H9 (cell line): ENCODE measurements at regions not wholly inside any gene's neighbourhood (a gene's known extent, or its start where the extent isn't known, plus 50 kb on each side); places are given as distances from the start of the nearest gene placed in this dataset.

Experiments
- DNase-seq: peaks from one replicate; pipeline ENCODE4 v3.0.0-alpha.2; 2017
- H2AFZ ChIP-seq: one replicate; pipeline ENCODE4 v1.6.1; 2013; ENCODE audit warnings: mild to moderate bottlenecking, low read length, control low read depth, moderate library complexity
- H2AK5ac ChIP-seq: 2 replicates; pipeline ENCODE4 v1.6.1; 2013; ENCODE audit warnings: low read length, control low read depth, mixed read lengths; ENCODE audit not compliant: insufficient read length
- H2BK120ac ChIP-seq: one replicate; pipeline ENCODE4 v1.6.1; 2013; ENCODE audit warnings: low read depth, mild to moderate bottlenecking, low read length, control low read depth, inconsistent platforms; ENCODE audit not compliant: poor library complexity, severe bottlenecking
- H2BK12ac ChIP-seq: 2 replicates; pipeline ENCODE4 v1.6.1; 2013; ENCODE audit warnings: low read length, control low read depth, mixed read lengths, low read depth; ENCODE audit not compliant: insufficient read length
- H2BK15ac ChIP-seq: 2 replicates; pipeline ENCODE4 v1.6.1; 2013; ENCODE audit warnings: low read depth, low read length, control low read depth
- H2BK20ac ChIP-seq: one replicate; pipeline ENCODE4 v1.6.1; 2013; ENCODE audit warnings: low read depth, mild to moderate bottlenecking, low read length, control low read depth, inconsistent platforms; ENCODE audit not compliant: poor library complexity, severe bottlenecking
- H2BK5ac ChIP-seq: 2 replicates; pipeline ENCODE4 v1.6.1; 2013; ENCODE audit warnings: low read length, control low read depth, mixed read lengths; ENCODE audit not compliant: insufficient read length
- H3K14ac ChIP-seq: 2 replicates; pipeline ENCODE4 v1.6.1; 2013; ENCODE audit warnings: low read length, control low read depth; ENCODE audit not compliant: insufficient read depth
- H3K18ac ChIP-seq: 2 replicates; pipeline ENCODE4 v1.6.1; 2013; ENCODE audit warnings: low read depth, mild to moderate bottlenecking, mixed read lengths, low read length, control low read depth; ENCODE audit not compliant: insufficient read length
- H3K23ac ChIP-seq: 2 replicates; pipeline ENCODE4 v1.6.1; 2013; ENCODE audit warnings: low read length, control low read depth, mixed read lengths, low read depth; ENCODE audit not compliant: insufficient read length
- H3K23me2 ChIP-seq: 2 replicates; pipeline ENCODE4 v1.6.1; 2013; ENCODE audit warnings: low read depth, mild to moderate bottlenecking, mixed read lengths, low read length, control low read depth; ENCODE audit not compliant: insufficient read length, poor library complexity, severe bottlenecking
- H3K27ac ChIP-seq: 2 replicates; pipeline ENCODE4 v1.5.1; 2013; ENCODE audit warnings: low read length, control low read depth, mixed read lengths, low read depth; ENCODE audit not compliant: insufficient read length
- H3K27me3 ChIP-seq: 2 replicates; pipeline ENCODE4 v1.6.1; 2013; ENCODE audit warnings: low read length, control low read depth, inconsistent platforms; ENCODE audit not compliant: insufficient read depth
- H3K4ac ChIP-seq: 2 replicates; pipeline ENCODE4 v1.6.1; 2013; ENCODE audit warnings: low read depth, mild to moderate bottlenecking, control low read depth, inconsistent platforms, low read length, moderate library complexity
- H3K4me1 ChIP-seq: 2 replicates; pipeline ENCODE4 v1.6.1; 2013; ENCODE audit warnings: low read length, control low read depth, inconsistent platforms; ENCODE audit not compliant: insufficient read depth
- H3K4me2 ChIP-seq: 2 replicates; pipeline ENCODE4 v1.6.1; 2013; ENCODE audit warnings: low read length, control low read depth, mixed read lengths; ENCODE audit not compliant: insufficient read length, insufficient read depth
- H3K56ac ChIP-seq: 2 replicates; pipeline ENCODE4 v1.6.1; 2013; ENCODE audit warnings: low read depth, mild to moderate bottlenecking, mixed read lengths, low read length, control low read depth; ENCODE audit not compliant: insufficient read length
- H3K79me1 ChIP-seq: 2 replicates; pipeline ENCODE4 v1.6.1; 2013; ENCODE audit warnings: low read depth, mild to moderate bottlenecking, moderate library complexity, low read length, control low read depth, inconsistent platforms; ENCODE audit not compliant: insufficient read depth, poor library complexity, severe bottlenecking
- H3K79me2 ChIP-seq: 2 replicates; pipeline ENCODE4 v1.6.1; 2013; ENCODE audit warnings: low read length, control low read depth, inconsistent platforms; ENCODE audit not compliant: insufficient read depth
- H3K9ac ChIP-seq: 2 replicates; pipeline ENCODE4 v1.6.1; 2013; ENCODE audit warnings: low read length, control low read depth, mixed read lengths; ENCODE audit not compliant: insufficient read length; ENCODE audit errors: extremely low read depth
- H3K9me3 ChIP-seq: one replicate; pipeline ENCODE4 v1.6.1; 2013; ENCODE audit warnings: low read depth, low read length, inconsistent platforms; ENCODE audit not compliant: control insufficient read depth
- H3T11ph ChIP-seq: one replicate; pipeline ENCODE4 v1.6.1; 2013; ENCODE audit warnings: mild to moderate bottlenecking, low read length, control low read depth, inconsistent platforms
- H4K20me1 ChIP-seq: one replicate; pipeline ENCODE4 v1.6.1; 2013; ENCODE audit not compliant: control insufficient read depth, insufficient read length, insufficient read depth
- H4K5ac ChIP-seq: 2 replicates; pipeline ENCODE4 v1.6.1; 2013; ENCODE audit warnings: low read depth, mild to moderate bottlenecking, mixed read lengths, low read length, control low read depth; ENCODE audit not compliant: insufficient read length
- H4K8ac ChIP-seq: replicated peaks from 2 replicates; pipeline ENCODE4 v1.6.1; 2013; ENCODE audit warnings: low read length, control low read depth, mixed read lengths, low read depth; ENCODE audit not compliant: insufficient read length
- H4K91ac ChIP-seq: 2 replicates; pipeline ENCODE4 v1.6.1; 2013; ENCODE audit warnings: low read depth, mild to moderate bottlenecking, moderate library complexity, mixed read lengths, low read length, control low read depth; ENCODE audit not compliant: insufficient read length
- H3K27ac Mint-ChIP-seq, 3 experiments: 2 replicates in 2 of 3; 3 replicates in 1 of 3; pipeline ENCODE4 v1.8.0; 2020 to 2021; ENCODE audit warnings: mixed read lengths in 3 of 3, mild to moderate bottlenecking in 1 of 3, moderate library complexity in 1 of 3
- H3K27me3 Mint-ChIP-seq: 2 replicates; pipeline ENCODE4 v1.8.0; 2021; ENCODE audit warnings: low read depth, mild to moderate bottlenecking, moderate library complexity, mixed read lengths
- H3K36me3 Mint-ChIP-seq, 3 experiments: 2 replicates in 2 of 3; 3 replicates in 1 of 3; pipeline ENCODE4 v1.8.0; 2020 to 2021; ENCODE audit warnings: low read depth in 3 of 3, mixed read lengths in 3 of 3; ENCODE audit not compliant: insufficient read depth in 1 of 3
- H3K4me1 Mint-ChIP-seq, 2 experiments: 2 replicates each; pipeline ENCODE4 v1.8.0; 2020; ENCODE audit warnings: mixed read lengths in 2 of 2
- H3K4me3 Mint-ChIP-seq, 2 experiments: 2 replicates in 1 of 2; 3 replicates in 1 of 2; pipeline ENCODE4 v1.8.0; 2020 to 2021; ENCODE audit warnings: mild to moderate bottlenecking in 2 of 2, mixed read lengths in 2 of 2, moderate library complexity in 1 of 2
- H3K9me3 Mint-ChIP-seq, 2 experiments: 2 replicates in 1 of 2; 3 replicates in 1 of 2; pipeline ENCODE4 v1.8.0; 2020; ENCODE audit warnings: mild to moderate bottlenecking in 2 of 2, mixed read lengths in 2 of 2, moderate library complexity in 1 of 2
- WGBS: extraction: QIAGEN DNeasy Blood & Tissue Kit; methylation state at CpG from one replicate; pipeline ENCODE4 v1.1.7; 2013; ENCODE audit warnings: missing lambda C conversion rate, low lambda C conversion rate, mixed read lengths; ENCODE audit not compliant: insufficient read length; ENCODE audit errors: extremely low coverage; 5-methylcytosine and 5-hydroxymethylcytosine counted together
- TF ChIP-seq, protein P1 (sequence below): fragments of 200-600 bp; sonication (generic); conservative IDR thresholded peaks from 3 replicates; pipeline ENCODE4 v1.8.0; 2021; ENCODE audit warnings: antibody characterized with exemption, mild to moderate bottlenecking

DNA sequence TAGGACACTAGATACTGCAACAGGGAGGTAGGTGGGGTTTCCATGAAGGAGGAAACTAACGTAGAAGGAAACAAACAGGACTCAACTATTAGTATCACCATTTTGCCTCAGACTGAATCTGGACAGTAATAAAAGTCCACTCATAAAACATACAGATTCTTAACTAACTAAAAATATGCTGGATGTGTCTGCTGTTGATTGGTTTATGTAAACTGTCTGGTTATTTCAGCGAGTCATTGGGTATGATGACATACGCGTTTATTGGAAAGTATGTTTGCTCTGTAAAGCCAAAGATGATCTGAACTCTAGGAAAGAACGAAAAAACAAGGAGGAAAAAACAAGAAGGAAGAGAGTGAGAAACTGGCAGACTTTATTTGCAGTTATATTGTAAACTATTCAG, 1816.1 kb upstream of the LRRTM1 start:
- no peaks in the 10 kb centered on the region for H3K9me3 ChIP-seq
- no peak overlapping the region for H2AFZ ChIP-seq
- no CpG with 5 or more reads among the region's 5 CpGs for WGBS
- Mint-ChIP-seq H3K27ac (no peak overlapping the region), H3K4me1 (no peaks in the 10 kb centered on the region), H3K4me3 (no peak overlapping the region; a peak in 1 of 5 replicates), H3K27me3 (no peaks in the 10 kb centered on the region), H3K9me3 (no peaks in the 10 kb centered on the region; a peak in 1 of 5 replicates), H3K36me3 (no peaks in the 10 kb centered on the region; a peak in 1 of 7 replicates)
- H2AK5ac ChIP-seq, result no peak overlapping the region
- TF ChIP-seq, protein P1, sequence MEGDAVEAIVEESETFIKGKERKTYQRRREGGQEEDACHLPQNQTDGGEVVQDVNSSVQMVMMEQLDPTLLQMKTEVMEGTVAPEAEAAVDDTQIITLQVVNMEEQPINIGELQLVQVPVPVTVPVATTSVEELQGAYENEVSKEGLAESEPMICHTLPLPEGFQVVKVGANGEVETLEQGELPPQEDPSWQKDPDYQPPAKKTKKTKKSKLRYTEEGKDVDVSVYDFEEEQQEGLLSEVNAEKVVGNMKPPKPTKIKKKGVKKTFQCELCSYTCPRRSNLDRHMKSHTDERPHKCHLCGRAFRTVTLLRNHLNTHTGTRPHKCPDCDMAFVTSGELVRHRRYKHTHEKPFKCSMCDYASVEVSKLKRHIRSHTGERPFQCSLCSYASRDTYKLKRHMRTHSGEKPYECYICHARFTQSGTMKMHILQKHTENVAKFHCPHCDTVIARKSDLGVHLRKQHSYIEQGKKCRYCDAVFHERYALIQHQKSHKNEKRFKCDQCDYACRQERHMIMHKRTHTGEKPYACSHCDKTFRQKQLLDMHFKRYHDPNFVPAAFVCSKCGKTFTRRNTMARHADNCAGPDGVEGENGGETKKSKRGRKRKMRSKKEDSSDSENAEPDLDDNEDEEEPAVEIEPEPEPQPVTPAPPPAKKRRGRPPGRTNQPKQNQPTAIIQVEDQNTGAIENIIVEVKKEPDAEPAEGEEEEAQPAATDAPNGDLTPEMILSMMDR, result no peak
- H3K4me2 ChIP-seq, result no peak overlapping the region
- no peak overlapping the region for H2BK120ac ChIP-seq
- H3K79me1 ChIP-seq, result no peaks in the 10 kb centered on the region
- H4K5ac ChIP-seq, result no peak overlapping the region
- H3K23ac ChIP-seq, result no peak overlapping the region
- H3K18ac ChIP-seq, result no peak overlapping the region
- H4K91ac ChIP-seq, result no peak overlapping the region
- no peak overlapping the region for H3K4ac ChIP-seq
- no peak for DNase-seq
- no peak overlapping the region for H3K56ac ChIP-seq
- no peak overlapping the region for H2BK20ac ChIP-seq
- no peak overlapping the region for H3K14ac ChIP-seq
- H2BK12ac ChIP-seq, result no peak overlapping the region
- H3K9ac ChIP-seq, result no peak overlapping the region
- no peaks in the 10 kb centered on the region for H3K27me3 ChIP-seq
- no peaks in the 10 kb centered on the region for H4K20me1 ChIP-seq
- no peak overlapping the region for H2BK15ac ChIP-seq
- H2BK5ac ChIP-seq, result no peak overlapping the region
- H3K4me1 ChIP-seq, result no peaks in the 10 kb centered on the region
- H3K23me2 ChIP-seq, result no peaks in the 10 kb centered on the region
- H4K8ac ChIP-seq, result no peak overlapping the region
- no peak overlapping the region for H3T11ph ChIP-seq
- no peak overlapping the region for H3K27ac ChIP-seq
- H3K79me2 ChIP-seq, result no peaks in the 10 kb centered on the region
